ENCODE measurements at regions not wholly inside any gene's neighbourhood (a gene's known extent, or its start where the extent isn't known, plus 50 kb on each side); places are given as distances from the start of the nearest gene placed in this dataset.

- no peak for TF ChIP-seq ARNTL (CRISPR knock-in tag; IDR thresholded peaks at IDR 0.05; ENCODE audit: borderline replicate concordance, low read depth)
- no peak for TF ChIP-seq ZFP3 (CRISPR knock-in tag; IDR thresholded peaks at IDR 0.05)
- no peak for TF ChIP-seq ZFP30 (CRISPR knock-in tag; IDR thresholded peaks at IDR 0.05)
- TF ChIP-seq PATZ1 (CRISPR knock-in tag; IDR thresholded peaks at IDR 0.05; ENCODE audit: borderline replicate concordance), result no peak
- no peak for TF ChIP-seq CSDC2 (CRISPR knock-in tag; IDR thresholded peaks at IDR 0.05)
Observed at GRCh38 chr3:189094539-189094938, 77.2 kb upstream of the TPRG1 start.
